T-helper 17 cell (primary cell): ENCODE measurements at regions not wholly inside any gene's neighbourhood (a gene's known extent, or its start where the extent isn't known, plus 50 kb on each side); places are given as distances from the start of the nearest gene placed in this dataset.

Experiments
- ATAC-seq: fragments of 150-1000 bp; cut with Tn5 transposase; 2 replicates; pipeline ENCODE4 v1.10.0; 2021; ENCODE audit warnings: mild to moderate bottlenecking, moderate library complexity
- DNase-seq, 3 donors: peaks; one replicate each; pipeline versions ENCODE4 v3.0.0 to v3.0.0-alpha.2; 2020 to 2021
- H3K9me3 ChIP-seq: one replicate; pipeline ENCODE4 v1.7.0; 2013; ENCODE audit warnings: low read length, mild to moderate bottlenecking; ENCODE audit not compliant: control insufficient read depth, poor library complexity, severe bottlenecking
- H3K27ac Mint-ChIP-seq: one replicate; pipeline ENCODE4 v1.8.0; 2022; ENCODE audit warnings: mild to moderate bottlenecking, moderate library complexity, mixed read lengths
- H3K27me3 Mint-ChIP-seq: one replicate; pipeline ENCODE4 v1.8.0; 2022; ENCODE audit warnings: mixed read lengths
- H3K36me3 Mint-ChIP-seq: one replicate; pipeline ENCODE4 v1.8.0; 2022; ENCODE audit warnings: low read depth, mixed read lengths
- H3K4me1 Mint-ChIP-seq: one replicate; pipeline ENCODE4 v1.8.0; 2022; ENCODE audit warnings: mild to moderate bottlenecking, mixed read lengths
- H3K4me3 Mint-ChIP-seq: one replicate; pipeline ENCODE4 v1.8.0; 2022; ENCODE audit warnings: mild to moderate bottlenecking, moderate library complexity, mixed read lengths

- Mint-ChIP-seq H3K27ac (no peak overlapping the region), H3K4me3 (no peak overlapping the region), H3K27me3 (no peaks in the 10 kb centered on the region), H3K36me3 (no peaks in the 10 kb centered on the region), H3K4me1 (no peaks in the 10 kb centered on the region)
- DNase-seq = no peak
- no peaks in the 10 kb centered on the region for H3K9me3 ChIP-seq
- no peak for ATAC-seq
These were observed 1411.0 kb upstream of the SLC10A2 start for GRCh38 chr13:104477261-104477660.

- DNase-seq = no peak
- Mint-ChIP-seq H3K4me1 (no peaks in the 10 kb centered on the region), H3K27ac (no peak overlapping the region), H3K36me3 (no peaks in the 10 kb centered on the region), H3K27me3 (no peaks in the 10 kb centered on the region), H3K4me3 (no peak overlapping the region)
- H3K9me3 ChIP-seq = no peaks in the 10 kb centered on the region
- ATAC-seq = no peak
These were observed 1407.7 kb upstream of the SLC10A2 start for GRCh38 chr13:104473936-104474335.

GRCh38 chr13:104466016-104466415, 1399.8 kb upstream of the SLC10A2 start:
- Mint-ChIP-seq H3K4me3 (no peak overlapping the region), H3K27ac (no peak overlapping the region), H3K27me3 (no peaks in the 10 kb centered on the region), H3K36me3 (no peaks in the 10 kb centered on the region), H3K4me1 (no peaks in the 10 kb centered on the region)
- ATAC-seq (no peak), DNase-seq (no peak)
- no peaks in the 10 kb centered on the region for H3K9me3 ChIP-seq

GRCh38 chr13:104461049-104461448, 1394.8 kb upstream of the SLC10A2 start:
- Mint-ChIP-seq H3K36me3 (no peaks in the 10 kb centered on the region), H3K27ac (no peak overlapping the region), H3K4me1 (no peaks in the 10 kb centered on the region), H3K27me3 (no peaks in the 10 kb centered on the region), H3K4me3 (no peak overlapping the region)
- no peaks in the 10 kb centered on the region for H3K9me3 ChIP-seq
- ATAC-seq (no peak), DNase-seq (no peak)

- H3K4me1 Mint-ChIP-seq = no peaks in the 10 kb centered on the region
- H3K27ac Mint-ChIP-seq = no peak overlapping the region
- DNase-seq = no peak
- no peak for ATAC-seq
- H3K4me3 Mint-ChIP-seq = no peak overlapping the region
- H3K27me3 Mint-ChIP-seq = no peaks in the 10 kb centered on the region
- no peaks in the 10 kb centered on the region for H3K9me3 ChIP-seq
- no peaks in the 10 kb centered on the region for H3K36me3 Mint-ChIP-seq
These were observed 1394.3 kb upstream of the SLC10A2 start for GRCh38 chr13:104460554-104460953.

- Mint-ChIP-seq H3K27ac (no peak overlapping the region), H3K4me3 (no peak overlapping the region), H3K27me3 (no peaks in the 10 kb centered on the region), H3K36me3 (no peaks in the 10 kb centered on the region), H3K4me1 (no peaks in the 10 kb centered on the region)
- ATAC-seq (no peak), DNase-seq (no peak)
- no peaks in the 10 kb centered on the region for H3K9me3 ChIP-seq
These were observed 1383.8 kb upstream of the SLC10A2 start for GRCh38 chr13:104450006-104450405.

- no peaks in the 10 kb centered on the region for H3K9me3 ChIP-seq
- no peak for DNase-seq
- ATAC-seq = no peak
- Mint-ChIP-seq H3K4me1 (no peaks in the 10 kb centered on the region), H3K4me3 (no peak overlapping the region), H3K27ac (no peak overlapping the region), H3K27me3 (no peaks in the 10 kb centered on the region), H3K36me3 (no peaks in the 10 kb centered on the region)
These were observed 1381.1 kb upstream of the SLC10A2 start for GRCh38 chr13:104447348-104447747.

GRCh38 chr13:104442536-104442935, 1376.3 kb upstream of the SLC10A2 start:
- no peaks in the 10 kb centered on the region for H3K4me1 Mint-ChIP-seq
- H3K27me3 Mint-ChIP-seq = no peaks in the 10 kb centered on the region
- ATAC-seq (no peak), DNase-seq (no peak)
- no peak overlapping the region for H3K4me3 Mint-ChIP-seq
- H3K9me3 ChIP-seq = no peaks in the 10 kb centered on the region
- no peak overlapping the region for H3K27ac Mint-ChIP-seq
- H3K36me3 Mint-ChIP-seq = no peaks in the 10 kb centered on the region

GRCh38 chr13:104436555-104436954, 1370.3 kb upstream of the SLC10A2 start:
- no peaks in the 10 kb centered on the region for H3K9me3 ChIP-seq
- H3K36me3 Mint-ChIP-seq = no peaks in the 10 kb centered on the region
- ATAC-seq = no peak

GRCh38 chr13:104431895-104432294, 1365.7 kb upstream of the SLC10A2 start:
- Mint-ChIP-seq H3K4me1 (no peaks in the 10 kb centered on the region), H3K27ac (no peak overlapping the region), H3K36me3 (no peaks in the 10 kb centered on the region), H3K4me3 (no peak overlapping the region), H3K27me3 (no peaks in the 10 kb centered on the region)
- no peaks in the 10 kb centered on the region for H3K9me3 ChIP-seq
- no peak for ATAC-seq
- no peak for DNase-seq

More at GRCh38 chr13:104436555-104436954, 1370.3 kb upstream of the SLC10A2 start:
- no peak overlapping the region for H3K27ac Mint-ChIP-seq
- no peak overlapping the region for H3K4me3 Mint-ChIP-seq
- H3K4me1 Mint-ChIP-seq = no peaks in the 10 kb centered on the region
- no peak for DNase-seq
- H3K27me3 Mint-ChIP-seq = no peaks in the 10 kb centered on the region

- H3K4me1 Mint-ChIP-seq = no peaks in the 10 kb centered on the region
- DNase-seq (no peak), ATAC-seq (no peak)
- H3K4me3 Mint-ChIP-seq = no peak overlapping the region
- H3K27me3 Mint-ChIP-seq = no peaks in the 10 kb centered on the region
- no peaks in the 10 kb centered on the region for H3K36me3 Mint-ChIP-seq
- H3K9me3 ChIP-seq = no peaks in the 10 kb centered on the region
- H3K27ac Mint-ChIP-seq = no peak overlapping the region
These were observed 1360.2 kb upstream of the SLC10A2 start for GRCh38 chr13:104426435-104426834.

GRCh38 chr13:104422668-104423067, 1356.5 kb upstream of the SLC10A2 start:
- H3K27ac Mint-ChIP-seq = no peak overlapping the region
- ATAC-seq (no peak), DNase-seq (no peak)
- H3K27me3 Mint-ChIP-seq = no peaks in the 10 kb centered on the region
- no peak overlapping the region for H3K4me3 Mint-ChIP-seq
- no peaks in the 10 kb centered on the region for H3K36me3 Mint-ChIP-seq
- no peaks in the 10 kb centered on the region for H3K4me1 Mint-ChIP-seq
- no peaks in the 10 kb centered on the region for H3K9me3 ChIP-seq

- no peak overlapping the region for H3K4me3 Mint-ChIP-seq
- no peaks in the 10 kb centered on the region for H3K9me3 ChIP-seq
- no peaks in the 10 kb centered on the region for H3K27me3 Mint-ChIP-seq
- no peaks in the 10 kb centered on the region for H3K4me1 Mint-ChIP-seq
- no peaks in the 10 kb centered on the region for H3K36me3 Mint-ChIP-seq
- no peak for DNase-seq
- H3K27ac Mint-ChIP-seq = no peak overlapping the region
- ATAC-seq = no peak
These were observed 1350.8 kb upstream of the SLC10A2 start for GRCh38 chr13:104416973-104417372.

- no peak for ATAC-seq
- H3K27me3 Mint-ChIP-seq = no peaks in the 10 kb centered on the region
- H3K4me1 Mint-ChIP-seq = no peaks in the 10 kb centered on the region
- DNase-seq = no peak
- no peaks in the 10 kb centered on the region for H3K9me3 ChIP-seq
- no peaks in the 10 kb centered on the region for H3K36me3 Mint-ChIP-seq
- H3K4me3 Mint-ChIP-seq = no peak overlapping the region
- H3K27ac Mint-ChIP-seq = no peak overlapping the region
These were observed 1348.6 kb upstream of the SLC10A2 start for GRCh38 chr13:104414771-104415170.

GRCh38 chr13:104414181-104414580, 1348.0 kb upstream of the SLC10A2 start:
- DNase-seq (no peak), ATAC-seq (no peak)
- no peaks in the 10 kb centered on the region for H3K9me3 ChIP-seq
- no peak overlapping the region for H3K4me3 Mint-ChIP-seq
- no peak overlapping the region for H3K27ac Mint-ChIP-seq
- no peaks in the 10 kb centered on the region for H3K36me3 Mint-ChIP-seq
- no peaks in the 10 kb centered on the region for H3K4me1 Mint-ChIP-seq
- H3K27me3 Mint-ChIP-seq = no peaks in the 10 kb centered on the region
